ENCODE measurements at regions not wholly inside any gene's neighbourhood (a gene's known extent, or its start where the extent isn't known, plus 50 kb on each side); places are given as distances from the start of the nearest gene placed in this dataset.

GRCh38 chr6:22647719-22648118, 78.4 kb downstream of the HDGFL1 start:
- TF ChIP-seq NFYB (CRISPR knock-in tag; conservative IDR thresholded peaks at IDR 0.05; ENCODE audit: low read depth) (no peak), CTCF (IDR thresholded peaks at IDR 0.05) (no peak), PREB (CRISPR knock-in tag; IDR thresholded peaks at IDR 0.05; ENCODE audit: borderline replicate concordance) (no peak), HMGXB4 (CRISPR knock-in tag; IDR thresholded peaks at IDR 0.05) (no peak), ATF3 (CRISPR knock-in tag; conservative IDR thresholded peaks at IDR 0.05) (no peak), MXD4 (CRISPR knock-in tag; IDR thresholded peaks at IDR 0.05; ENCODE audit: borderline replicate concordance) (no peak), CREB1 (CRISPR knock-in tag; IDR thresholded peaks at IDR 0.05) (no peak)
